Breast epithelium (tissue), 3 donors: ENCODE measurements at regions not wholly inside any gene's neighbourhood (a gene's known extent, or its start where the extent isn't known, plus 50 kb on each side); places are given as distances from the start of the nearest gene placed in this dataset.

Source experiments
- POLR2A ChIP-seq: fragments of 450-650 bp; IDR thresholded peaks from one replicate; pipeline ENCODE4 v1.6.1; 2016; ENCODE audit warnings: antibody characterized with exemption, mild to moderate bottlenecking, moderate library complexity
- POLR2AphosphoS5 ChIP-seq, 3 donors: sonication (generic); formaldehyde crosslinking; IDR thresholded peaks; one replicate each; pipeline ENCODE4 v1.6.1; 2017; ENCODE audit warnings: antibody characterized with exemption in 3 of 3
- TF ChIP-seq, protein P1 (sequence below), 3 donors: fragments of 450-650 bp; IDR thresholded peaks; one replicate each; pipeline ENCODE4 v1.5.1; 2016 to 2017; ENCODE audit warnings: antibody characterized with exemption in 3 of 3, mild to moderate bottlenecking in 3 of 3, moderate library complexity in 3 of 3

DNA sequence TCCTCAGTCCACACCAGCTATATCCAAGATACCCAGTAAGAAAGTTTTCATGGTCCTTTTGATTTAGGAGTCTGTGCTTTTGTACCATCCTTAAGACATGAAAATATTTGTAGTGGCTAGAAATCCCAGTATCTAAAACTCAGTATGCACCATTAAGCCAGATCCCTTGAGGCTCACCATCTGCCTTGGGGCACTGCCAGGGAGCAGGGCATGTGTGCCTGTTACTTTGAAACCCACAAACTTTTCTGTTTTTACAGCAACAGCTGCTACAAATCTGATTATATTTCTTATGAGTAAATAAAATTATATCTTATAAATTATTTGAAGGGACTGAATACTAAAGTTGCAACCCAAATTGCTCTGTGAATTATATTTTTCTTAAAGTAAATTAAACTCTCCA, 290.5 kb upstream of the MANEA start:
- TF ChIP-seq, protein P1, sequence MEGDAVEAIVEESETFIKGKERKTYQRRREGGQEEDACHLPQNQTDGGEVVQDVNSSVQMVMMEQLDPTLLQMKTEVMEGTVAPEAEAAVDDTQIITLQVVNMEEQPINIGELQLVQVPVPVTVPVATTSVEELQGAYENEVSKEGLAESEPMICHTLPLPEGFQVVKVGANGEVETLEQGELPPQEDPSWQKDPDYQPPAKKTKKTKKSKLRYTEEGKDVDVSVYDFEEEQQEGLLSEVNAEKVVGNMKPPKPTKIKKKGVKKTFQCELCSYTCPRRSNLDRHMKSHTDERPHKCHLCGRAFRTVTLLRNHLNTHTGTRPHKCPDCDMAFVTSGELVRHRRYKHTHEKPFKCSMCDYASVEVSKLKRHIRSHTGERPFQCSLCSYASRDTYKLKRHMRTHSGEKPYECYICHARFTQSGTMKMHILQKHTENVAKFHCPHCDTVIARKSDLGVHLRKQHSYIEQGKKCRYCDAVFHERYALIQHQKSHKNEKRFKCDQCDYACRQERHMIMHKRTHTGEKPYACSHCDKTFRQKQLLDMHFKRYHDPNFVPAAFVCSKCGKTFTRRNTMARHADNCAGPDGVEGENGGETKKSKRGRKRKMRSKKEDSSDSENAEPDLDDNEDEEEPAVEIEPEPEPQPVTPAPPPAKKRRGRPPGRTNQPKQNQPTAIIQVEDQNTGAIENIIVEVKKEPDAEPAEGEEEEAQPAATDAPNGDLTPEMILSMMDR (IDR thresholded peaks at IDR 0.05): no peak
- TF ChIP-seq POLR2AphosphoS5 (IDR thresholded peaks at IDR 0.05) (no peak), POLR2A (no peak)
